ENCODE measurements at regions not wholly inside any gene's neighbourhood (a gene's known extent, or its start where the extent isn't known, plus 50 kb on each side); places are given as distances from the start of the nearest gene placed in this dataset.

DNA sequence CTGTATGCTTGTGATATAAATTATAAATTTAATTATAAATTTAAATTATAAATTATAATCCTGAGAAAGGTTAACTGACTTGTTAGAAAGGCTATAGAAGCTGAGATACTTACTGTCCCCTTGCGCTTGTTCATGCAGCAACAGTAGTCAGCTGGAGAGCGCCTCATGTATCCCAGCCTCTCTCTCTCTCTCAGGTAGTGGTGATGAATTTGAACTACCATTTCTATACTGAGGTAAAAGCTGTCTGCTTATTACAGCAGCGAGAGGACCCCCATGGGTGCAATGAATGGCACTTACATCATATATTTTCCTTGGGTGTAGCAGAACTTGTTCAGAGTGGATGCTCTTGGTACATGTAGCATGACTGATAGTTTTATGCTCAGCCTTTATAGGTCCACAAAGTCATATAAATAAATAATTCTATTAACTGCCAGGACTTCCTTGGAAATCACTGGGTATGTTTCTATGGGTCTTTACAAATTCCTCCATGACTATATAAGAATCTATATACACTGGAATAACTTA, 1308.7 kb downstream of the REEP3 start:
- TF ChIP-seq, protein P1, sequence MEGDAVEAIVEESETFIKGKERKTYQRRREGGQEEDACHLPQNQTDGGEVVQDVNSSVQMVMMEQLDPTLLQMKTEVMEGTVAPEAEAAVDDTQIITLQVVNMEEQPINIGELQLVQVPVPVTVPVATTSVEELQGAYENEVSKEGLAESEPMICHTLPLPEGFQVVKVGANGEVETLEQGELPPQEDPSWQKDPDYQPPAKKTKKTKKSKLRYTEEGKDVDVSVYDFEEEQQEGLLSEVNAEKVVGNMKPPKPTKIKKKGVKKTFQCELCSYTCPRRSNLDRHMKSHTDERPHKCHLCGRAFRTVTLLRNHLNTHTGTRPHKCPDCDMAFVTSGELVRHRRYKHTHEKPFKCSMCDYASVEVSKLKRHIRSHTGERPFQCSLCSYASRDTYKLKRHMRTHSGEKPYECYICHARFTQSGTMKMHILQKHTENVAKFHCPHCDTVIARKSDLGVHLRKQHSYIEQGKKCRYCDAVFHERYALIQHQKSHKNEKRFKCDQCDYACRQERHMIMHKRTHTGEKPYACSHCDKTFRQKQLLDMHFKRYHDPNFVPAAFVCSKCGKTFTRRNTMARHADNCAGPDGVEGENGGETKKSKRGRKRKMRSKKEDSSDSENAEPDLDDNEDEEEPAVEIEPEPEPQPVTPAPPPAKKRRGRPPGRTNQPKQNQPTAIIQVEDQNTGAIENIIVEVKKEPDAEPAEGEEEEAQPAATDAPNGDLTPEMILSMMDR (IDR thresholded peaks at IDR 0.05) = no peak
- no peak for TF ChIP-seq EZH2phosphoT487 (IDR thresholded peaks at IDR 0.05)

All from neural progenitor cell (in vitro differentiated cells).